ENCODE measurements at regions not wholly inside any gene's neighbourhood (a gene's known extent, or its start where the extent isn't known, plus 50 kb on each side); places are given as distances from the start of the nearest gene placed in this dataset.

DNA sequence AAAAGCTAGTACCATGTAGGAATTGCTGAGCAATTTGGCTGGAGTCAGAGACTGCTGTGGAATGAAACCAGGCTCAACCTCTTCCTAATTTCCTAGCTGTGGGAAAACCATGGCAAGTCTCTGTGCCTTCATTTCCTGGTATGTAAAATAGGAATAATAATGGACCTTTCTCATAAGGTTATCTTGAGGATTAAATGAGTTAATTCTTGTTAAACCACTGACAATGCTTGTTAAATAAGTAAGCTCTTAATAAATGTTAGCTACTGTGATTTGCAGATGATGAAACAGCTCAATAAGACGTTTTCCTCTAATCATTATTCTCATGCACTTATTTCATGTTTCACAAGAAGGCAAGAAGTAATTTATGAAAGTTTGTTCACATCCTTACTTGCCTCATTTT lies 346.7 kb downstream of the RND3 start:
- TF ChIP-seq, protein P1, sequence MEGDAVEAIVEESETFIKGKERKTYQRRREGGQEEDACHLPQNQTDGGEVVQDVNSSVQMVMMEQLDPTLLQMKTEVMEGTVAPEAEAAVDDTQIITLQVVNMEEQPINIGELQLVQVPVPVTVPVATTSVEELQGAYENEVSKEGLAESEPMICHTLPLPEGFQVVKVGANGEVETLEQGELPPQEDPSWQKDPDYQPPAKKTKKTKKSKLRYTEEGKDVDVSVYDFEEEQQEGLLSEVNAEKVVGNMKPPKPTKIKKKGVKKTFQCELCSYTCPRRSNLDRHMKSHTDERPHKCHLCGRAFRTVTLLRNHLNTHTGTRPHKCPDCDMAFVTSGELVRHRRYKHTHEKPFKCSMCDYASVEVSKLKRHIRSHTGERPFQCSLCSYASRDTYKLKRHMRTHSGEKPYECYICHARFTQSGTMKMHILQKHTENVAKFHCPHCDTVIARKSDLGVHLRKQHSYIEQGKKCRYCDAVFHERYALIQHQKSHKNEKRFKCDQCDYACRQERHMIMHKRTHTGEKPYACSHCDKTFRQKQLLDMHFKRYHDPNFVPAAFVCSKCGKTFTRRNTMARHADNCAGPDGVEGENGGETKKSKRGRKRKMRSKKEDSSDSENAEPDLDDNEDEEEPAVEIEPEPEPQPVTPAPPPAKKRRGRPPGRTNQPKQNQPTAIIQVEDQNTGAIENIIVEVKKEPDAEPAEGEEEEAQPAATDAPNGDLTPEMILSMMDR (IDR thresholded peaks at IDR 0.05; ENCODE audit: low read depth, low read length), result no peak
- TF ChIP-seq EZH2phosphoT487 (IDR thresholded peaks at IDR 0.05; ENCODE audit: low read depth), result no peak
